OCI-LY7 (cell line): ENCODE measurements at regions not wholly inside any gene's neighbourhood (a gene's known extent, or its start where the extent isn't known, plus 50 kb on each side); places are given as distances from the start of the nearest gene placed in this dataset.

Experiments
- CTCF ChIP-seq: fragments of 200-600 bp; sonication (generic); conservative IDR thresholded peaks from 2 replicates; pipeline ENCODE4 v1.5.1; 2014; ENCODE audit warnings: mild to moderate bottlenecking, antibody characterized with exemption, low read length, moderate library complexity, mixed read lengths
- EZH2phosphoT487 ChIP-seq: fragments of 200-600 bp; sonication (generic); IDR thresholded peaks from 2 replicates; pipeline ENCODE4 v1.6.1; 2018; ENCODE audit warnings: low read depth, borderline replicate concordance, mild to moderate bottlenecking, mixed run types, antibody characterized with exemption, low read length, moderate library complexity, mixed read lengths

DNA sequence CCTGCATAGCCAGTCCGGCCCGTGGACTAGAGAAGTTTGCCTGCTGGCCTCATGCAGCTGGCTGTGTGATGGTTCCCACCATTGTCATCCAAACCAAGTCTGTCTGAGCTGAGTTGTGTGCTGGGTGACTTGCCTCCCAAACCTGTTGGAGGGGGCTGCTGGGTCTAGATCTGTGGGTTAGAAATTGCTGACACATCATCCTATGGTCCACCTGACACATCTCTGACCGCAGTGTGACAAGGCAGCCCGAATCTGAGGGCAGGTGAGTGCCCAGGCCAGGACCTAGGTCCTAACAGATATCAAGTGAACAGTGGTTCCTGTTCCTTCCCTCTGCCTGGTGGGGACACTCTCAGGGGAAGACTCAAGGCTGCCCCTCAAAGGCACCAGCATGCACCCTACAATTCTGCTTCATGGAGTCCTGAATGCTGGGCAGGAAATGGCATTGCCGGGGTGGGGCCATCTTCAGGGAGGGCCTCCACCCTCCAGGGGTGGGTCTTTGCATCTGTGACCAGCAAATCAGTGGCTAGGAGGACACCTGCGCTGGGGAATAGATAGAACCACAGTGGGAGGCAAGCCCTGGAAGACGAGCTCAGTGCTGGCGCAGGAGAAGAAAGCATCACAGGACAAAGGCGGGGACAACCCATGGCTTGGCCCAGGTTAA is 117.9 kb upstream of the ID2 start:
- TF ChIP-seq CTCF: no peak
- TF ChIP-seq EZH2phosphoT487: no peak
